Lung (tissue), 11 donors: ENCODE measurements at regions not wholly inside any gene's neighbourhood (a gene's known extent, or its start where the extent isn't known, plus 50 kb on each side); places are given as distances from the start of the nearest gene placed in this dataset.
A peak's percentile ranks its signal among the peaks of the same experiment; 100 is the strongest.

Source experiments
- ATAC-seq: fragments of 200-7000 bp; cut with Tn5 transposase; one replicate; pipeline ENCODE4 v1.9.1; 2020; ENCODE audit warnings: moderate number of reproducible peaks; ENCODE audit not compliant: insufficient read depth, low FRiP score
- DNase-seq, 3 donors: peaks; one replicate each; pipeline ENCODE4 v3.0.0-alpha.2; 2013 to 2017
- H3K27ac ChIP-seq, 2 donors: one replicate each; pipeline ENCODE4 v1.5.1; 2013; ENCODE audit warnings: mild to moderate bottlenecking in 2 of 2, moderate library complexity in 2 of 2, control low read depth in 1 of 2, inconsistent platforms in 1 of 2, low read depth in 1 of 2, low read length in 1 of 2
- H3K27me3 ChIP-seq, 3 donors: one replicate each; pipeline ENCODE4 v1.5.1; 2013; ENCODE audit warnings: low read length in 2 of 3; ENCODE audit not compliant: control insufficient read depth in 3 of 3, insufficient read depth in 3 of 3
- H3K36me3 ChIP-seq, 4 donors: one replicate each; pipeline ENCODE4 v1.5.1; 2013; ENCODE audit warnings: low read length in 4 of 4, mild to moderate bottlenecking in 1 of 4, moderate library complexity in 1 of 4; ENCODE audit not compliant: control insufficient read depth in 4 of 4, insufficient read depth in 4 of 4
- H3K4me1 ChIP-seq, 5 donors: one replicate each; pipeline ENCODE4 v1.5.1; 2013; ENCODE audit warnings: low read length in 5 of 5, mild to moderate bottlenecking in 2 of 5, moderate library complexity in 1 of 5; ENCODE audit not compliant: control insufficient read depth in 5 of 5, insufficient read depth in 5 of 5
- H3K4me3 ChIP-seq: one replicate; pipeline ENCODE4 v1.5.1; 2013; ENCODE audit warnings: mild to moderate bottlenecking, control low read depth, moderate library complexity
- H3K9ac ChIP-seq, 2 donors: one replicate each; pipeline ENCODE4 v1.5.1; 2013; ENCODE audit warnings: low read length in 2 of 2, control low read depth in 1 of 2; ENCODE audit not compliant: insufficient read depth in 1 of 2
- H3K9me3 ChIP-seq, 4 donors: one replicate each; pipeline ENCODE4 v1.5.1; 2013; ENCODE audit warnings: low read length in 3 of 4, mild to moderate bottlenecking in 1 of 4, moderate library complexity in 1 of 4; ENCODE audit not compliant: control insufficient read depth in 4 of 4, insufficient read depth in 3 of 4
- WGBS, 2 donors: extraction: QIAGEN DNeasy Blood & Tissue Kit; methylation state at CpG; one replicate each; pipeline ENCODE4 v1.1.7; 2013; 5-methylcytosine and 5-hydroxymethylcytosine counted together
- TF ChIP-seq, protein P1 (sequence below): IDR thresholded peaks from 2 replicates; pipeline ENCODE4 v1.5.1; 2012; ENCODE audit warnings: mild to moderate bottlenecking; ENCODE audit errors: control extremely low read depth, extremely low read depth
- donor health status: control.
- donor health status: control.
- donor health status: Bipolar disorder and iron deficiency.
- donor health status: healthy.
- donor health status: DM: yes; HTN: yes; CAD: no.

DNA sequence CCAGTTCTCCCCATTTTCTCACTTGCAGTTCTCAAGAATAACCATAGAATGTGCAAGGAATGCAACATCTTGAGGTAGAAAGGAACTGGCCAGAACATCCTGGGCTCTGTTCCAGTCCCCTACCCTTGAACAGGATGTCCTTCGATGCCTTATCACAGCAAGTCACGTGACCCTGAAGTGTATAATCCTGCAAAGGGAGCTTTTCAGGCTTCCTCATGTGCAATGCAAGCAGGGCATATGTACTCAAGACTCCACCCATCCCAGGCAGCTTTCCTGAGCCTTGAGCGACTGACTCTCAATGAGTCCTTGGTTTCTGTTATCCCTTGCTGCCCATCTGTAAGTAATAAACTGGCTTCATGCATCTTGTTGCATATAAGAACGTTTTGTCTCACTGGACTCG, 311.0 kb downstream of the MRPL39 start:
- Histone ChIP-seq H3K4me3 (no peak overlapping the region), H3K9me3 (peaks cover 0 to 2% (median 0%) of the 10 kb centered on the region in 4 donors), H3K27ac (no peak overlapping the region), H3K36me3 (no peaks in the 10 kb centered on the region), H3K9ac (no peak overlapping the region), H3K27me3 (no peaks in the 10 kb centered on the region), H3K4me1 (no peaks in the 10 kb centered on the region)
- DNase-seq (peak in 1 of 3 donors; percentile 3), ATAC-seq (peak; percentile 60)
- TF ChIP-seq, protein P1, sequence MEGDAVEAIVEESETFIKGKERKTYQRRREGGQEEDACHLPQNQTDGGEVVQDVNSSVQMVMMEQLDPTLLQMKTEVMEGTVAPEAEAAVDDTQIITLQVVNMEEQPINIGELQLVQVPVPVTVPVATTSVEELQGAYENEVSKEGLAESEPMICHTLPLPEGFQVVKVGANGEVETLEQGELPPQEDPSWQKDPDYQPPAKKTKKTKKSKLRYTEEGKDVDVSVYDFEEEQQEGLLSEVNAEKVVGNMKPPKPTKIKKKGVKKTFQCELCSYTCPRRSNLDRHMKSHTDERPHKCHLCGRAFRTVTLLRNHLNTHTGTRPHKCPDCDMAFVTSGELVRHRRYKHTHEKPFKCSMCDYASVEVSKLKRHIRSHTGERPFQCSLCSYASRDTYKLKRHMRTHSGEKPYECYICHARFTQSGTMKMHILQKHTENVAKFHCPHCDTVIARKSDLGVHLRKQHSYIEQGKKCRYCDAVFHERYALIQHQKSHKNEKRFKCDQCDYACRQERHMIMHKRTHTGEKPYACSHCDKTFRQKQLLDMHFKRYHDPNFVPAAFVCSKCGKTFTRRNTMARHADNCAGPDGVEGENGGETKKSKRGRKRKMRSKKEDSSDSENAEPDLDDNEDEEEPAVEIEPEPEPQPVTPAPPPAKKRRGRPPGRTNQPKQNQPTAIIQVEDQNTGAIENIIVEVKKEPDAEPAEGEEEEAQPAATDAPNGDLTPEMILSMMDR, result no peak
- WGBS, 2 donors, result 52 to 58% methylated on average over 5 of the region's 5 CpGs

DNA sequence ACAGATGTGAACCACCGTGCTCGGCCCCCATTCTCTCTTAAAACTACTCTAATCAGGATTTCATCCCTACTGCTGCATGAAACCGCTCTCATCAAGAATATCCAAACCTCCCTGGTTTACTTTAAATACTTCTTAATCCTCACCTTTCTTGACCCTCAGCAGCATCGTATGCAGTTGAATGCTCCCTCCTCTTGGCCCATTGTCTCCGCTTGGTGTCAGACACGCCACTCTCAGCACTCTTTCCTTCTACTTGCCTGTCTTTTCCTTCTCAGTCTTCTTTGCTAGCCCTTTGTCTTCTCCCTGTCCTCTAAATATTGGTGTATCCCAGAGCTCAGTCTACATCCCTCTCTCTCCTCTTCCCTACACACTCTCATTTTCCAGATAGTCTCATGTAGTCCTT, 314.9 kb downstream of the MRPL39 start:
- DNase-seq (no peak), ATAC-seq (no peak)
- no peak overlapping the region for H3K27ac ChIP-seq
- H3K4me1 ChIP-seq, result no peaks in the 10 kb centered on the region
- WGBS, 2 donors, result 87 to 92% methylated on average over 6 of the region's 6 CpGs
- H3K9ac ChIP-seq, result no peak overlapping the region
- peaks cover 0 to 2% (median 0%) of the 10 kb centered on the region in 4 donors for H3K9me3 ChIP-seq
- no peaks in the 10 kb centered on the region for H3K27me3 ChIP-seq
- H3K36me3 ChIP-seq, result no peaks in the 10 kb centered on the region
- TF ChIP-seq, protein P1, result no peak
- no peak overlapping the region for H3K4me3 ChIP-seq

DNA sequence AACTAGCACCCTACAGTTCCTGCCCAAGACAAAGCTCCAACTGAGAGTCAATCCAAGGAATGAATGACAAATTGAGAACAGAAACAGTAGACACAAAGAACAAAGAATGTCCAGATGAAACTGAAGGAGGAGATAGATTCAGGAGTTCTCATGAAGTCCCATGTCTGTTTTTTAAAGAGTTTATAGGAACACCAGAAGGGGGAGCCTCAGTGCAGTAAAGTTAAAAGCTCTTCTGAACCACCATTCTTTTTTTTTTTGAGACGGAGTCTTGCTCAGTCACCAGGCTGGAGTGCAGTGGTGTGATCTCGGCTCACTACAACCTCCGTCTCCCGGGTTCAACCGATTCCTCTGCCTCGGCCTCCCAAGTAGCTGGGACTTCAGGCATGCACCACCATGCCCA, 323.6 kb downstream of the MRPL39 start:
- H3K27ac ChIP-seq, result no peak overlapping the region
- DNase-seq (peak in 2 of 3 donors; percentile 15 to 25), ATAC-seq (peak; percentile 20)
- H3K27me3 ChIP-seq, result no peaks in the 10 kb centered on the region
- WGBS, 2 donors, result 58 to 59% methylated on average over 6 of the region's 6 CpGs
- no peak overlapping the region for H3K4me3 ChIP-seq
- TF ChIP-seq, protein P1, result no peak
- no peaks in the 10 kb centered on the region for H3K4me1 ChIP-seq
- no peaks in the 10 kb centered on the region for H3K9me3 ChIP-seq
- H3K9ac ChIP-seq, result no peak overlapping the region
- H3K36me3 ChIP-seq, result no peaks in the 10 kb centered on the region

DNA sequence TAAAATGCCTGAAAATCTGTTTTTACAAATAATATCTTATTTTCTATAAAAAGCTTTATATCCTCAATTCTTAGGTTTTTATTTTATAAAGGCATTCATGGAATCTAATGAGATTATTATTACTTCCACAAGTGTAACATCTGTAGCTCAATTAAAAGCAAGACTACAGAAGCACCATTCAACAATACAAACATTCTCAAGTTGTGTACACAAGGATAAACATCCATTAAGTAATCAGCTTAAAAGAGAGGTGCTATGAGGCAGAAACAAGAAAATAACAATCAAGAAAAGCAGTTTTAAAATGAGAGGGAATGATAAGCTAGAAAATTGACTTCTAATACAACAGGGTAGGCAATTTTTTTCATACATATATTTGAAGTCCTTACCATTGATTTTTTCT, 326.1 kb downstream of the MRPL39 start:
- DNase-seq, result no peak
- TF ChIP-seq, protein P1, result no peak

More for the DNA sequence above, 326.1 kb downstream of the MRPL39 start:
- Histone ChIP-seq H3K27ac (no peak overlapping the region), H3K36me3 (no peaks in the 10 kb centered on the region), H3K9ac (no peak overlapping the region), H3K4me1 (no peaks in the 10 kb centered on the region), H3K9me3 (no peaks in the 10 kb centered on the region), H3K4me3 (no peak overlapping the region), H3K27me3 (no peaks in the 10 kb centered on the region)
- ATAC-seq, result no peak
